NCI-H1417 treated with DMSO at 0.1 percent for 48 hours (cell line): ENCODE measurements at regions not wholly inside any gene's neighbourhood (a gene's known extent, or its start where the extent isn't known, plus 50 kb on each side); places are given as distances from the start of the nearest gene placed in this dataset.
A peak's percentile ranks its signal among the peaks of the same experiment; 100 is the strongest.

ENCODE experiments used
- DNase-seq: peaks from one replicate; lab custom pipeline; 2025; lab: John Stamatoyannopoulos, UW

- no peak for DNase-seq
Observed at GRCh38 chr5:6806668-6807067, 93.4 kb downstream of the TENT4A start.

GRCh38 chr5:6808462-6808861 is 95.2 kb downstream of the TENT4A start:
- no peak for DNase-seq

GRCh38 chr5:6810641-6811405 is 97.6 kb downstream of the TENT4A start:
- no peak for DNase-seq

- no peak for DNase-seq
Observed at GRCh38 chr5:6812091-6812490, 98.9 kb downstream of the TENT4A start.

- no peak for DNase-seq
Observed at GRCh38 chr5:6812800-6813731, 99.8 kb downstream of the TENT4A start.

- no peak for DNase-seq
Observed at GRCh38 chr5:6814816-6815215, 101.6 kb downstream of the TENT4A start.

- no peak for DNase-seq
Observed at GRCh38 chr5:6818594-6819511, 105.6 kb downstream of the TENT4A start.

GRCh38 chr5:6819521-6819920 is 106.3 kb downstream of the TENT4A start:
- no peak for DNase-seq

GRCh38 chr5:6820851-6821479 is 107.7 kb downstream of the TENT4A start:
- DNase-seq = peak; percentile 30

- no peak for DNase-seq
Observed at GRCh38 chr5:6822068-6822467, 108.8 kb downstream of the TENT4A start.

GRCh38 chr5:6822556-6823343 is 109.5 kb downstream of the TENT4A start:
- no peak for DNase-seq

GRCh38 chr5:6823996-6824395 is 110.8 kb downstream of the TENT4A start:
- no peak for DNase-seq

- no peak for DNase-seq
Observed at GRCh38 chr5:6825678-6826244, 112.5 kb downstream of the TENT4A start.

GRCh38 chr5:6826756-6827155 is 113.5 kb downstream of the TENT4A start:
- DNase-seq = no peak

GRCh38 chr5:6827526-6828219 is 114.4 kb downstream of the TENT4A start:
- DNase-seq = no peak

GRCh38 chr5:6829150-6829784 is 116.0 kb downstream of the TENT4A start:
- no peak for DNase-seq

GRCh38 chr5:6830643-6831239 is 117.5 kb downstream of the TENT4A start:
- no peak for DNase-seq
